T-helper 17 cell (primary cell): ENCODE measurements at regions not wholly inside any gene's neighbourhood (a gene's known extent, or its start where the extent isn't known, plus 50 kb on each side); places are given as distances from the start of the nearest gene placed in this dataset.
"Not testable (repeated sequence)": the region's sequence is repeated elsewhere in the genome, so short reads cannot be mapped to it uniquely, and the experiment has no call there.

ENCODE experiments used
- ATAC-seq: fragments of 150-1000 bp; cut with Tn5 transposase; 2 replicates; pipeline ENCODE4 v1.10.0; 2021; ENCODE audit warnings: mild to moderate bottlenecking, moderate library complexity
- DNase-seq, 3 donors: peaks; one replicate each; pipeline versions ENCODE4 v3.0.0 to v3.0.0-alpha.2; 2020 to 2021
- H3K9me3 ChIP-seq: one replicate; pipeline ENCODE4 v1.7.0; 2013; ENCODE audit warnings: low read length, mild to moderate bottlenecking; ENCODE audit not compliant: control insufficient read depth, poor library complexity, severe bottlenecking
- H3K27ac Mint-ChIP-seq: one replicate; pipeline ENCODE4 v1.8.0; 2022; ENCODE audit warnings: mild to moderate bottlenecking, moderate library complexity, mixed read lengths
- H3K27me3 Mint-ChIP-seq: one replicate; pipeline ENCODE4 v1.8.0; 2022; ENCODE audit warnings: mixed read lengths
- H3K36me3 Mint-ChIP-seq: one replicate; pipeline ENCODE4 v1.8.0; 2022; ENCODE audit warnings: low read depth, mixed read lengths
- H3K4me1 Mint-ChIP-seq: one replicate; pipeline ENCODE4 v1.8.0; 2022; ENCODE audit warnings: mild to moderate bottlenecking, mixed read lengths
- H3K4me3 Mint-ChIP-seq: one replicate; pipeline ENCODE4 v1.8.0; 2022; ENCODE audit warnings: mild to moderate bottlenecking, moderate library complexity, mixed read lengths

- ATAC-seq (no peak), DNase-seq (no peak)
- Mint-ChIP-seq H3K27me3 (peaks cover 37% of the 10 kb centered on the region), H3K4me3 (no peak overlapping the region), H3K4me1 (no peaks in the 10 kb centered on the region), H3K36me3 (no peaks in the 10 kb centered on the region), H3K27ac (no peak overlapping the region)
- H3K9me3 ChIP-seq: no peaks in the 10 kb centered on the region
These were observed 1005.1 kb downstream of the BRD1 start for GRCh38 chr22:48822278-48823233.

GRCh38 chr22:48821727-48822126, 1005.9 kb downstream of the BRD1 start:
- H3K27me3 Mint-ChIP-seq: peaks cover 35% of the 10 kb centered on the region
- H3K36me3 Mint-ChIP-seq: no peaks in the 10 kb centered on the region
- no peak overlapping the region for H3K27ac Mint-ChIP-seq
- H3K9me3 ChIP-seq: no peaks in the 10 kb centered on the region
- no peak overlapping the region for H3K4me3 Mint-ChIP-seq
- DNase-seq (no peak), ATAC-seq (no peak)
- H3K4me1 Mint-ChIP-seq: no peaks in the 10 kb centered on the region

GRCh38 chr22:48821346-48821690, 1006.4 kb downstream of the BRD1 start:
- Mint-ChIP-seq H3K4me1 (no peaks in the 10 kb centered on the region), H3K4me3 (no peak overlapping the region)
- no peak for DNase-seq

GRCh38 chr22:48820481-48821345, 1007.0 kb downstream of the BRD1 start:
- H3K4me3 Mint-ChIP-seq: no peak overlapping the region
- H3K27me3 Mint-ChIP-seq: peaks cover 30% of the 10 kb centered on the region
- no peaks in the 10 kb centered on the region for H3K9me3 ChIP-seq
- no peak overlapping the region for H3K27ac Mint-ChIP-seq
- ATAC-seq (no peak), DNase-seq (no peak)
- H3K36me3 Mint-ChIP-seq: no peaks in the 10 kb centered on the region
- H3K4me1 Mint-ChIP-seq: no peaks in the 10 kb centered on the region

More at GRCh38 chr22:48821346-48821690, 1006.4 kb downstream of the BRD1 start:
- H3K36me3 Mint-ChIP-seq: no peaks in the 10 kb centered on the region
- no peak for ATAC-seq
- no peak overlapping the region for H3K27ac Mint-ChIP-seq
- no peaks in the 10 kb centered on the region for H3K9me3 ChIP-seq
- peaks cover 31% of the 10 kb centered on the region for H3K27me3 Mint-ChIP-seq

- Mint-ChIP-seq H3K36me3 (no peaks in the 10 kb centered on the region), H3K4me1 (no peaks in the 10 kb centered on the region), H3K27ac (no peak overlapping the region), H3K27me3 (peaks cover 27% of the 10 kb centered on the region), H3K4me3 (no peak overlapping the region)
- ATAC-seq: no peak
- no peaks in the 10 kb centered on the region for H3K9me3 ChIP-seq
- DNase-seq: no peak
These were observed 1007.7 kb downstream of the BRD1 start for GRCh38 chr22:48819961-48820360.

- no peaks in the 10 kb centered on the region for H3K36me3 Mint-ChIP-seq
- H3K4me1 Mint-ChIP-seq: no peaks in the 10 kb centered on the region
- no peak overlapping the region for H3K4me3 Mint-ChIP-seq
- no peaks in the 10 kb centered on the region for H3K9me3 ChIP-seq
- no peak overlapping the region for H3K27ac Mint-ChIP-seq
- no peak for DNase-seq
- ATAC-seq: no peak
- H3K27me3 Mint-ChIP-seq: peaks cover 23% of the 10 kb centered on the region
These were observed 1008.4 kb downstream of the BRD1 start for GRCh38 chr22:48819232-48819631.

- not testable (repeated sequence) for H3K36me3 Mint-ChIP-seq, ATAC-seq, H3K4me3 Mint-ChIP-seq, H3K4me1 Mint-ChIP-seq, H3K27ac Mint-ChIP-seq, H3K9me3 ChIP-seq, DNase-seq
- peaks cover 13% of the 10 kb centered on the region for H3K27me3 Mint-ChIP-seq
These were observed 1010.2 kb downstream of the BRD1 start for GRCh38 chr22:48817491-48817890.

GRCh38 chr22:48811885-48812284, 1015.8 kb downstream of the BRD1 start:
- Mint-ChIP-seq H3K4me3 (no peak overlapping the region), H3K4me1 (no peaks in the 10 kb centered on the region), H3K27me3 (peaks cover 22% of the 10 kb centered on the region), H3K27ac (no peak overlapping the region), H3K36me3 (no peaks in the 10 kb centered on the region)
- no peak for DNase-seq
- no peaks in the 10 kb centered on the region for H3K9me3 ChIP-seq
- no peak for ATAC-seq

GRCh38 chr22:48808038-48808960, 1019.4 kb downstream of the BRD1 start:
- H3K9me3 ChIP-seq: no peaks in the 10 kb centered on the region
- no peak for DNase-seq
- H3K27me3 Mint-ChIP-seq: peaks cover 17% of the 10 kb centered on the region
- H3K36me3 Mint-ChIP-seq: no peaks in the 10 kb centered on the region
- no peak overlapping the region for H3K4me3 Mint-ChIP-seq
- ATAC-seq: no peak
- no peaks in the 10 kb centered on the region for H3K4me1 Mint-ChIP-seq
- H3K27ac Mint-ChIP-seq: no peak overlapping the region

- H3K27me3 Mint-ChIP-seq: peaks cover 17% of the 10 kb centered on the region
- no peak overlapping the region for H3K27ac Mint-ChIP-seq
- DNase-seq (no peak), ATAC-seq (no peak)
- H3K4me3 Mint-ChIP-seq: peak overlapping the region; percentile 3
- H3K9me3 ChIP-seq: no peaks in the 10 kb centered on the region
- no peaks in the 10 kb centered on the region for H3K4me1 Mint-ChIP-seq
- no peaks in the 10 kb centered on the region for H3K36me3 Mint-ChIP-seq
These were observed 1020.5 kb downstream of the BRD1 start for GRCh38 chr22:48807155-48807554.

GRCh38 chr22:48806227-48806781, 1021.4 kb downstream of the BRD1 start:
- H3K9me3 ChIP-seq: no peaks in the 10 kb centered on the region
- Mint-ChIP-seq H3K27ac (no peak overlapping the region), H3K4me1 (no peaks in the 10 kb centered on the region), H3K27me3 (peaks cover 17% of the 10 kb centered on the region), H3K4me3 (no peak overlapping the region), H3K36me3 (no peaks in the 10 kb centered on the region)
- no peak for DNase-seq
- no peak for ATAC-seq

- H3K27ac Mint-ChIP-seq: no peak overlapping the region
- no peak overlapping the region for H3K4me3 Mint-ChIP-seq
- H3K4me1 Mint-ChIP-seq: no peaks in the 10 kb centered on the region
- no peaks in the 10 kb centered on the region for H3K36me3 Mint-ChIP-seq
- peaks cover 17% of the 10 kb centered on the region for H3K27me3 Mint-ChIP-seq
- H3K9me3 ChIP-seq: no peaks in the 10 kb centered on the region
- DNase-seq: no peak
- ATAC-seq: no peak
These were observed 1022.2 kb downstream of the BRD1 start for GRCh38 chr22:48805516-48805915.
